ENCODE measurements at regions not wholly inside any gene's neighbourhood (a gene's known extent, or its start where the extent isn't known, plus 50 kb on each side); places are given as distances from the start of the nearest gene placed in this dataset.

GRCh38 chr11:109696191-109696897, 274.4 kb downstream of the C11orf87 start:
- intact Hi-C loops (cut with DNase I): loop anchor here in 1 of 2 donors (5.0 kb wide), 1 partner anchor 999 kb away; no protein-coding TSS in a partner anchor
- Histone ChIP-seq H3K4me1 (no peaks in the 10 kb centered on the region), H3K36me3 (ENCODE audit: insufficient read depth in 1 of 2, low read depth in 1 of 2) (no peaks in the 10 kb centered on the region), H3K27me3 (ENCODE audit: insufficient read depth in 3 of 3, low read length in 2 of 3) (no peaks in the 10 kb centered on the region), H3K4me3 (no peak overlapping the region), H3K27ac (no peak overlapping the region), H3K9me3 (peaks cover 16% of the 10 kb centered on the region)
- ATAC-seq: no peak
- no peak for DNase-seq
- WGBS, 3 donors: 66 to 78% (median 71%) methylated on average over 3 of the region's 3 CpGs
- TF ChIP-seq CTCF (IDR thresholded peaks at IDR 0.05): no peak

GRCh38 chr11:109697140-109697843, 275.3 kb downstream of the C11orf87 start:
- intact Hi-C loops (cut with DNase I): loop anchor here in 1 of 2 donors (5.0 kb wide), 1 partner anchor 1000 kb away; no protein-coding TSS in a partner anchor
- ATAC-seq: peak in 1 of 4 donors; percentile 63
- peaks cover 16% of the 10 kb centered on the region for H3K9me3 ChIP-seq

GRCh38 chr11:109698237-109698636, 276.2 kb downstream of the C11orf87 start:
- Histone ChIP-seq H3K36me3 (ENCODE audit: insufficient read depth in 1 of 2, low read depth in 1 of 2) (no peaks in the 10 kb centered on the region), H3K9me3 (peaks cover 16% of the 10 kb centered on the region), H3K4me3 (no peak overlapping the region), H3K27ac (no peak overlapping the region), H3K4me1 (no peaks in the 10 kb centered on the region), H3K27me3 (ENCODE audit: insufficient read depth in 3 of 3, low read length in 2 of 3) (no peaks in the 10 kb centered on the region)
- DNase-seq (no peak), ATAC-seq (no peak)
- TF ChIP-seq CTCF (IDR thresholded peaks at IDR 0.05): no peak
- intact Hi-C loops (cut with DNase I): loop anchor here in 1 of 2 donors (5.0 kb wide), 1 partner anchor 1001 kb away; no protein-coding TSS in a partner anchor

More at GRCh38 chr11:109697140-109697843, 275.3 kb downstream of the C11orf87 start:
- WGBS, 3 donors: 54 to 58% (median 57%) methylated on average over 4 of the region's 4 CpGs
- H3K27me3 ChIP-seq (ENCODE audit: insufficient read depth in 3 of 3, low read length in 2 of 3): no peaks in the 10 kb centered on the region
- no peak for DNase-seq
- no peaks in the 10 kb centered on the region for H3K36me3 ChIP-seq (ENCODE audit: insufficient read depth in 1 of 2, low read depth in 1 of 2)
- TF ChIP-seq CTCF (IDR thresholded peaks at IDR 0.05): peak; percentile 34
- no peak overlapping the region for H3K27ac ChIP-seq
- H3K4me3 ChIP-seq: no peak overlapping the region
- no peaks in the 10 kb centered on the region for H3K4me1 ChIP-seq

- TF ChIP-seq CTCF (IDR thresholded peaks at IDR 0.05): no peak
- intact Hi-C loops (cut with DNase I): no loop called here
- Histone ChIP-seq H3K36me3 (ENCODE audit: insufficient read depth in 1 of 2, low read depth in 1 of 2) (no peaks in the 10 kb centered on the region), H3K4me1 (no peaks in the 10 kb centered on the region), H3K9me3 (no peaks in the 10 kb centered on the region), H3K27me3 (ENCODE audit: insufficient read depth in 3 of 3, low read length in 2 of 3) (no peaks in the 10 kb centered on the region), H3K4me3 (no peak overlapping the region), H3K27ac (no peak overlapping the region)
- DNase-seq (no peak), ATAC-seq (no peak)
- WGBS, 3 donors: 70 to 79% (median 70%) methylated on average over 4 of the region's 4 CpGs
Observed at GRCh38 chr11:109704432-109704831, 282.4 kb downstream of the C11orf87 start.

All from psoas muscle (tissue), 7 donors.